ENCODE measurements at regions not wholly inside any gene's neighbourhood (a gene's known extent, or its start where the extent isn't known, plus 50 kb on each side); places are given as distances from the start of the nearest gene placed in this dataset.
"Not testable (repeated sequence)": the region's sequence is repeated elsewhere in the genome, so short reads cannot be mapped to it uniquely, and the experiment has no call there.

DNA sequence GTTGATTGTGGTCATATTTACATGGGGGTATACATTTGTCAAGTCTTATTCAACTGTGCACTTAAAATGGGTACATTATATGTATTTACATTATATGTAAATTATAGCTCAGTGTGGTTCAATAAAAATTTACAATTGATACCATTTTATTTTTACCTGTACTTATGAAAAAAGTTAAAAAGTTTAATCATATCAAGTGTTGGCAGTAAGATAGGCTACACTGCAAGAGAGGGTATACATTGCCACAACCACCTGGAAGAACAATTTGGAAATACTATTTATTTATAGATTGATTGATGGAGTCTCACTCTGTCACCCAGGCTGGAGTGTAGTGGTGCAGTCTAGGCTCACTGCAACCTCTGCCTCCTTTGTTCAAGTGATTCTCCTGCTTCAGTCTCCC, 453.3 kb downstream of the XYLT1 start:
- no peak for DNase-seq

DNA sequence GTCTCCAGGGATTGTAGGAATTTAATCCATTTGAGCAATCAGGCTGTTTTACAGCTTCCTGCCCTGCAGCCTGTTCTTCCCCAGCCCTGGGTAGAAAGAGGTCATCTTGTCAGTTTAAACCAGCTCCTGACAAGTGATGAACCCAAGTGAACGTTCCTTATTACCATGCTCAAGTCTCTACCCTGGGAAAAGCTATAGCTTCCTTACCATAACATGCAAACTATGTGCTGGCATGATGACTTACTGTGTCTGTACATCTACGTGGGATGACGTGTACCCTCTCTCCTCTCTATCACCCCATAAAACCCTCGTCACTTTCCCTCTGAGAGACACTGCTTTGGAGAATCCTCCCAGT, 452.2 kb downstream of the XYLT1 start:
- no peak for DNase-seq

DNA sequence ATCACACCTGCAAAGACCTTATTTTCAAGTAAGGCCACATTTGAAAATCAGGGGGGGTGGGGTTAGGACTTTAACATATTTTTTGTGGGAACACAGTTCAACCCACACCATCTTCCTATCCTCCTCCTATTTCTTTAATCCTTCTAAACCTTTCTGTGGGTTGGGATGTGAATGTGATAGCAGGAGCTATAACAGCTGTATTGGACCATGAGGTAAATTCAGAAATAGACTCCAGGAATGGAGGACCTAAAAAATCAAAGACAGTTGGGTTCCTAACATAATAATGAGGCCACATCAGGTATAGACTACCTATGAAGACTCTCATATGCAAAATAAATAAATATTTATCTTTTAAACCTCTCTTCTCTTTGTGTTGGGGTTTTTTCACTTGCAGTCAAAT, 451.4 kb downstream of the XYLT1 start:
- DNase-seq, result no peak

DNA sequence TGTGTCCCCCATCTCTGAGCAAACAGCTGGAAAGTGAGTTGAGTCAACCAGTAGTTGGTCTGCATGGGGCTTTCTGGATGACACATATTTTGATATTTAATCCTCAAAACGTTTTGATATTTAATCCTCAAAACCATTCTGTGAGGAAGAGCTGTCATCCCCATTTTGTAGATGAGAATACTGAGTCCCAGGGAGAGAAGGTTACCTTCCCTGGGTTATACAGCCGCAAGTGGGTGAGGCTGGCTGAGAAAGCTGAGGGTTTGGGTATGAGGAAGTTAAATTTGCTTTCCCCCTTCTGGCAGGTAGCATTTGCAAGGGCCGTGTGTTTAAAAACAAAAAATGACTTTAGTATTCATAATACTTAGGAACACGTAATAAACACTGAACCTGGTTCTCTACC, 447.2 kb downstream of the XYLT1 start:
- DNase-seq, result no peak

DNA sequence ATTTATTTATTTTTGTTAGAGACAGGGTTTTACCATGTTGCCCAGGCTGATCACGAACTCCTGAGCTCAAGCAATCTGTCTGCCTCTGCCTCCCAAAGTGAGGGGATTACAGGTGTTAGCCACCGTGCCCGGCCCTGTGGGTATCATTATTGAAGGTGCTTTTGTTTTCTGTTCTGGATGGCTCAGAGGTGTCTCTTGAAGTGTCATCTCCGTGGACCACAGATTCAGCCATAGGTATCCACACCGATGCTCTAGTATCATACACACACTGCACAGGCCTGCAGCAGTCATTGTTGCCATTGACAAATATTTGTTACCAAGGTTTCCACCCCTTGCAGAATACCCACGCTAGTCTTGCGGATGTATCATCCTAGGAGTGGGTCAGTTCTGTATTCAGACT, 446.2 kb downstream of the XYLT1 start:
- DNase-seq, result no peak

DNA sequence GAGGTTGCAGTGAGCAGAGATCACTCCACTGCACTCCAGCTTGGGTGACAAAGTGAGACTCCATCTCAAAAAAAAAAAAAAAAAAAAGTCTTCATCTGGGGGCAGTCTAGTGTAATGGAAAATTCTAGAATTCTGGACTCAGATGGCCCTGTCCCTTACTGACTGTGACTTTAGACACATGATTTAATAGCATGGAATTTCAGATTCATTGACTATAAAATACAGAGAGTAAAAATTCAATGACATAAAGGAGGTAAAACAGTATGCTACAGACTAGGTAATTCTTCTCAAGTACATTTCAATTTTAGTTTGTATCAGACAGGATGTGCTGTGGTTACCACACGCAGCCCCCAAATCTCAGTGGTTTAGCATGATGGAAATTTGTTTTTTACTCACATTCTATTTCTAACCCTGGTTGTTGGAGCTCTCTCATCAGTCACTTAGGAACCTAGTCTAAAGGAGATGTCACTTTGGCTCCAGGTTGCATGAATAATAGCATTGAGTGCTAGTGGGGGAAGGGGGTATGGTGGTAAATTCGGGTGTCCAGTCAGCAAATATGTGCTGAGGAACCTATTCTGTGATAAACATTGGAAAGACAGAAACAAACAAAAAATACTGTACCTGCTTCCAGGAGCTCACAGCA, 444.0 kb downstream of the XYLT1 start:
- no peak for DNase-seq

DNA sequence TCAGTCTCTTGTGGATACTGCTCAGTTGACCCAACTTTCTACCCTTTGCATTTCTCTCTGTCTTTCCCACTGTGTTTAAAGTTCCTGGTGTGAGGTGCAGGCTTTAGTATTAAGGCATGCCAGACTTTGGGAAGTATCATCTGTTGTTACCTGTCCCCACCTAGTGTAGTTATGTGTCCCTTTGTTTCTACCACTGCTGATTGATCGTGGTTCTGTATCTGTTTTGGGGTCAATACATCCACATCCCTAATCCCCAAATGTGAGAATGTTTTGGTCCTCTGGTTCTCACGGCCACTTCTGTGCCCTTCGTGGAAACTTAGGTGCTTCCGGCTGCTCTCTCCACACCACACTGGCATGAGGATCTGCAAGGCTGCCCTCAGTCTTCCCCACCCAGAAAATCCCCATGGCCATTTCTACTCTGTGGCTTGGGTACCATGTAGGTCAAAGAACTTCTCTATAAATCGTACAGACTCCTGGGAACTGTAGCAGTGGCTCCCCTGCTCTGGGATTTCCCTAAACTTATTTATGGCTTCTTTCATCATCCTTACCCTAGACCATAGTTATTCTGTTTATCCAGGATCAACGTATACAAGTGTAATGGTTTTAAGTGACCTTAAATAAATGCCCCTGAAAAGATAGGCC, 443.2 kb downstream of the XYLT1 start:
- DNase-seq, result no peak

DNA sequence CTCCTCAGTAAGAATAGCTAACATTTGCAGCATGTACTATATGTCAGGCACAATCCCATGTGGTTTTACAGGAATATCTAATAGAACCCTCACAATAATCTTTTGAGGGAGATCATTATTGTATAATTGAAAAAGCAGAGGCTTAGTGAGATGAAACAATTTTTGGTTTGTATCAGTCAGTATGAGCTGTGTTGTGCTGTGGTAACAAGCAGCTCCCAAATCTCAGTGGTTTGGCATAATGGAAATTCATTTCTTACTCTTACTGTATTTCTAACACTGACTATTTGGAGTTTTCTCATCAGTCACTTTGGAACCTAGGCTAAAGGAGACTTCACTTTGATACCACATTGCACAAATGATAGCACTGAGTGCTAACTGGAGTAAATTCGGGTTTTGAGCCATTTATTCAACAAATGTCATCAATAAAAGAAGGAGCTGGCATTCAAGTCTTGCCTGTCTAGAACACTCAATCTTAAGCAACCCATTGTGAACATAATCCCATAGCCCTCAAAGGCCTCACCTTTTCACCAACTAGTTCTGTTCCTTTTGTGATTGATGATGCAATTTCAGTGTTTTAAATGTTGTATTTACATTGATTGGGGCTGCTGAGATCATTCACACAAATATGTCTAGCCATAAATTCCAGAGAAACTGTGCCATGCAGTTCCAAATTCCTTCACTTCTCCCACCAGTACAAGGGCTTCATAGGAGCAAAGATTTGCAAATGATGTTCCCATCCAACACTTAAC, 441.0 kb downstream of the XYLT1 start:
- no peak for DNase-seq

DNA sequence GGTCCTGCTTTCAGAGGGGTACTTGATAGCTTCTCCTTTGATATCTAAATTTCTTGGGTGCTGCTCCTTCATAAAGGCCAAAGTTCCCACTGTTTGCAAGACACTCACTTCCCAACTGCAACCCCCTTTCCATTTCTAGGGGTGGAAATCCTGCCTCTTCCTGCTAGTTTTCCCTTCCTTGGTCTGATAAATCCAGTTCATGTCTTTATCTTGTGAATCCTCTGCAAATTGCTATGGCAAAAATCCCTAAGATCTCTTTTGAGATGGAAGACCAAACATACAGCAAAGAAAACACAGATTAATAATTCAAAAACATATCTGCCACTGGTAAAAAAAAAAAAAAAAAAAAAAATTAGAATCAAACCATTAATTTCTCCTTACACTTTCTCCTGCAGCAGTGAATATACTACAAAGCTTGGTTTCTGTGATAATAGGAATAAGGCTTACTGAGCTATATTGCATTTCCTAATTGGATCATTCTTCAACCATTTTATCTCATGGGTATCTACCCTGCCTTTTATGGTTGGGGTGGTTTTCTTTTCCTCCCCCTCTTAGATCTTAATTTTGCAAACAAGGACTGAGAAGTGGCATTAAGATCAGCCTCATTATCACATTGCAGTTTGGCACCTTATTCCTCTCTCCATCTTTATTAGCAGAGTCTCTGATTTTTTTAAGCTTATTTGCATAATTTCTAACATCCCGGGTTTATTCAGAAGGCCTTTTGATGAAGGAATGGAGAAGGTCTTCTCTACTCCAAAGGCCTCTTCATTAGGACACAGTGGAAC, 439.1 kb downstream of the XYLT1 start:
- no peak for DNase-seq

DNA sequence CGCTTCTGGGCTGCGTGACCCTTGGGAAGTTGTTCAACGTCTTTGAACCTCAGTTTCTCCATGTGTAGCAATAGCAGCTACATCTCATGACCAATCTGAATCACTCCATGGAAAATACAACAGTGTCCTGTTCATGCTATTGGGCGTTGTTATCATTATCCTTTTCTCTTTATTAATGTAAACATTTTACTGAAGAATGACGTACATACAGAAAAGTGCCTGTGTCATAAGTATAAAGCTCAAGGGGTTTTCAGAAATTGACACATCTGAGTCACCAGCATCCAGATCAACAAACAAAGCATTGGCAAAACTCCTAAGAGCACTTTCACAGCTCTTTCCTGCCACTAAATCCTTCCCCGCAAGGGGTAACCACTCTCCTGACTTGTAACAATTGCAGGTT, 438.4 kb downstream of the XYLT1 start:
- DNase-seq, result no peak

DNA sequence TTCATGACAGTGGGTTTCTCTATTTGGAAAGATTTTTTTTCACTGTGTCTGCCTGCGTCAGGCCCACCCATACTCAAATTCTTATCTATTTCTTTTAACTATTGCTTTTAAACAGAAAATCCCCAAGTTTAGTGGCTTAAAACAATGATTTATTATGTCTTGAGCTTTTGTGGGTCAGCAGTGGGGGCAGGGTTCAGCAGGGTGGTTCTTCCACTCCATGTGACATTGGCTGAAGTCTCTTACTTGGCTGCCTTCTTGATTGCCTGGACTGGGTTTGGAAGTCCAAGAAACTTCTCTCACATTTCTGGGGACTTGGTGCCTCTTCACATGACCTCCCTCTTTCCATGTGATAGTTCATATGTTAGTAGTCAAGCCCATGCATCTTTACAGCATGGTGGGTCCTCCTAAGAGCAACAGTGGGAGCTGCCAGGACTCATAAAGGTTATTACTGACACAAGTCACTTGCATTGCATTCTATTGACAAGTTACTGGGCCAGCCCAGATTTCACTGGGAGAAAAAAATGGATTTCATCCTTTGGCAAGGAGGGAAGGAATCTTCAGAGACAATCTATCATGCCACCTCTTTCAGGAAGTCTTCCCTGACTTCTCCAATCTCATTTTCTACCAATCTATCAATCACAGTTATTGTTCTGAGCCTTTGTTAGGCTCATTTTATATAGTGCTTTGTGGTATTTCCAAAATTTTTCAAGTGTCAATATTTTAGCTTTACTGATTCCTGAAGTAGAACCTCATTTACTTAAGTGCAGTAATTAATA, 436.1 kb downstream of the XYLT1 start:
- no peak for DNase-seq

DNA sequence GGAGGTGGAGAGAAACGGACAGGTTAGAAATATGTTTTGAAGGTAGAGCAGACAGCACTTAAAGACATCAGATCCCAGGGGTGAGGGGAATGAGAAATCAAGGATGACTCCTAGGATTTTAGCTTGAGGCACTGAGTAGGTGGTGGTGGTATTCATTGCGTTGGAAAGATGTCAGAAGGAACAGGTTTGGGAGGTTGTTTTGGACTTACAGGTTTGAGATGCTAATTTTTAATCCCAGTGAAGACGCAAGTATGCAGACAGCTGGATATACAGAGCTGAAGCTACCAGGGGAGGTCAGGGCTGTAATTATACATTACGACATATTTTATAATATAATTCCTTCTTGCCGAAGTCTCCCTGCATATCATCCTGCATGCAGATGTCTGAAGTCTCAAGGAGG, 433.3 kb downstream of the XYLT1 start:
- no peak for DNase-seq

DNA sequence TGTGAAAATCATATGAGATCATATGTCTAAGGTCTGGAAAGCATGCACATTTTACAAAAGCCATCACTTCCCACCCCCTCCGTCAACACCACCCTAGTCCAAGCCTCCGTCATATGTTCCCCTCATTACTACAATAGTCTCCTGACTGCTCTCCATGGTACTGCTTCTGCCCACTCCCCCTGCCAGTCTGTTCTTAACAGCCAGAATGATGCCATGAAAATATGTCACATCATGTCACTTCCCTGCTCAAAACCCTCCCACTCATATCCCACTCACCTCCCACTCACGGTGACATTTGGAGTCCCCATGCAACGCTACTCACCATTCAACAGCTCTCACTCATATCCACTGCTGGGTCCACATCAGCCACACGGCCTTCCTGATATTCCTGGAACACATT, 432.3 kb downstream of the XYLT1 start:
- DNase-seq, result no peak

DNA sequence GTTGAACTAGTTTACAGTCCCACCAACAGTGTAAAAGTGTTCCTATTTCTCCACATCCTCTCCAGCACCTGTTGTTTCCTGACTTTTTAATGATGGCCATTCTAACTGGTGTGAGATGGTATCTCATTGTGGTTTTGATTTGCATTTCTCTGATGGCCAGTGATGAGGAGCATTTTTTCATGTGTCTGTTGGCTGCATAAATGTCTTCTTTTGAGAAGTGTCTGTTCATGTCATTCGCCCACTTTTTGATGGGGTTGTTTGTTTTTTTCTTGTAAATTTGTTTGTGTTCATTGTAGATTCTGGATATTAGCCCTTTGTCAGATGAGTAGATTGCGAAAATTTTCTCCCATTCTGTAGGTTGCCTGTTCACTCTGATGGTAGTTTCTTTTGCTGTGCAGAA, 421.7 kb downstream of the XYLT1 start:
- not testable (repeated sequence) for DNase-seq

DNA sequence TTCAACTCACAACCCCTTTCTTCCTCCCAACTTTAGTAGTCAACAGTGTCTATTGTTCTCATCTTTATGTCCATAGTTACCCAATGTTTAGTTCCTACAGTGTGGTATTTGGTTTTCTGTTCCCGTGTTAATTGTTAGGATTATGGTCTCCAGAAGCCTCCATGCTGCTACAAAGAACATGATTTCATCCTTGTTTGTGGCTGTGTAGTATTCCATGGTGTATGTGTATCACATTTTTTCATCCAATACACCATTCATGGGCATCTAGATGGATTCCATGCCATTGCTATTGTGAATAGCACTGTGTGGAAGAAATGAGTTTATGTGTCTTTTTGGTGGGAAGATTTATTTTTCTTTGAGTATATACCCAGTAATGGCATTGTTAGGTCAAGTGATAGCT, 420.3 kb downstream of the XYLT1 start:
- no peak for DNase-seq
